GM19452 (cell line): ENCODE measurements at regions not wholly inside any gene's neighbourhood (a gene's known extent, or its start where the extent isn't known, plus 50 kb on each side); places are given as distances from the start of the nearest gene placed in this dataset.
"Not testable (repeated sequence)": the region's sequence is repeated elsewhere in the genome, so short reads cannot be mapped to it uniquely, and the experiment has no call there.

Experiments
- ATAC-seq: cut with Tn5 transposase; IDR thresholded peaks from one replicate; pipeline ENCODE4 v1.9.1; 2021; ENCODE audit not compliant: unreplicated experiment

DNA sequence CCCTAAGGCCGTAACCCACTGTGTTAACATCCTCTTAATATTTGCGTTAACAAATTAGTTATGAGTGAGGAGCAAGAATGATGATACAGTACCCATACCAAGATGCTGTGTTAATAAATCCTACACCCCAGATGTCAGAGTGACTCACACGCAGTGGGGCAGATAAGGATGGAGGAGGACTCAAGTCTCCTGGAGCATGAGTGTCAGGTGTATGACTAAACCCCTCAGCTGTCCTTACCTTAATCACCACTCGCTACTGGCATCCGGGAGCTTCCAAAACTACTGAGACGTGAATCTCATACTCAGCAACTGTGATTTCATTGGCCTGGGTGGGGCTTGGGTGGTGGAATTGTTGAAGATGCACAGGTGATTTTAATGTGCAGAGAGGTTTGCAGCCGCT, 131.3 kb upstream of the MTHFD1L start:
- no peak for ATAC-seq

DNA sequence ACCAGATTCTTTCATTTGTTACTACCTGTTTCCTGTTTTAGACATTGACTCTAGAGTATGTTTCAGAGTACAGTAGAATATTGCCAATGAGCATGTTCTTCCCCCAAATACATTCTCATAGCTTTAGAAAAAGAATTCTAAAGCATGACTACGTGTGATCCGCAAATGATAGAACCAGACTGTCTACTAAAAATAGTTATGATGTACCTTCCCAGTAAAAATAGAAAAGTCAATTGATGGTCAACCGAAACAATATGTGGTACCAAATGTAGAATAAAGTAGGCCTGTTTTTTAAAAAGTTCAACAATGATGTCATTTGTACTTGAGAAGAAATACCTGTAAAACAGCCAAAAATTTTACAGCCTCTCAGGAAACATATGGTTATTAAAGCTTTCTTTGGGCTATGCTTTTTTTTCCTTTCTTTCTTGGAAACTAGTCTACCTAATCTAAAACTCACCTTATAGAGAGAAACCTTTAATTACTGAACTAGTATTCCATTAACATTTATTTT, 130.1 kb upstream of the MTHFD1L start:
- ATAC-seq = no peak

DNA sequence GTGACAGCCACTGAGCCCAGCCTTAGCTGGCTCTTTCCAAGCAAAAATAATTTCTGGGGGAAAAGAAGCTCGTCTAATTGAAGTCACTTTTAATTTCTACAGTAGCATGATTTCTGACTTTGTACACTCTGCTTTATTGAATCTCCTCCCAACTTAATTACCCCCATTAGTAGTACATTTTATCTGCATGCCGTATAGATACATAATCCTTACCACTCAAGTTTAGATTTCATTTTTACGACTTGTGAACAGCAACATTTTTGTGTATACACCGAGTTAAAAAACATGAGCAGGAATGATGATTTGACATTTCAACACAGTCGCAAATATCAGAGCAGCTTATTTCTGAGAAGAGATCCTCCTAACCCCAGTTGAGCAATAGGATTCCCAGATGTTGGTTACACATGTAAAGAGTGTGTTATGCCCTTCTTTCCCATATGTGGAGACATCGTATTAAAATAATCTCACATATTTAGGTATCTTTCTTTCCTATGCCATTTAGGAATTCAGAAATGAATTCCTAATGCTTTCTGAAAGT, 127.3 kb upstream of the MTHFD1L start:
- no peak for ATAC-seq

DNA sequence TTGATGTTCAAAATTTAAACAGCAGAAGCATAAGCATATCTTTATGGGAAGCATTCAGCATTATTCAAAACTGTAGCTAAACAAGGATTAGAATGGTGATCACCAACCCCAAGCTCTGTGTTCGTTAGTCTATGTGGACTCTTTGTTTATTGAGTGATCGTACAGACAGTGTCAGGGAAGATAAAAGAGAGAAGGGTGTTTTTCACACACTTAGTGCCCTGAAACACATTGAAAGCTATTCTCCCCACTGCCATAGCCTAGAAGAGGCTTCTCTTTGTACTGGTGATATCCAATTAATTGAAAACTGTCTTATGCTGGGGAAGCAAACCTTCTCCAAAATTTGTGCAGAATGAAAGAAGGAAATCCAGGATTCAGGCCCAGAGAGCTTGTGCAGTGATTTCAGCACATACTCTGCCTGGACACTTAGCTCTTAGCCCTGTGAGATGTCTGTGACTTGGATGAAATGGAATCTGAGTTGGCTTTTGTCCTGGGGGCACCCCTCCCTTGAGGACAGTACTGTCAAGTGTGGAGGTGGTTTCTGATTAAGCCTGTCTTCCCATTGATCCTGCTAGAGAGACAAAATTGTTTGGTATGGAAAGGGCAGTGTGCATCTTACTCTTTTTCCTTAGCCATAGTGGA, 125.7 kb upstream of the MTHFD1L start:
- ATAC-seq = no peak

DNA sequence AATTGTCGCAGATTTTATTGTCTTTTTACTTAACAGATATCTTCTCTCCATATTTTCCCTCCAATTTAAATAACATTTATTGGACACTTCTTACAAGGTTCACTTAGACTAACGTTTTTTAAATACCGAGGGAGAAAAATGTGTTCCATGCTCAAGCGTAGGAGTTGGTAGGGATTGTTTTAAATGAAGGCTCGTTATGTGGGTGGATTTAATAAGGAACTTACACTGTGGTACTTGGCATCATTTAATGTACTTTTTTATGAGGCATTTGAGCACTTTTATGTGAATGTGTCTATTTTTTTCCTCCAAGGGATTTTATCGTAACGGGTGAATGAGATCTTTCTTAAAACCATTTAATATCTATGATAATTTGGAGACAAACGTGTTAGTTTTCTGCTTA, 125.0 kb upstream of the MTHFD1L start:
- ATAC-seq = no peak

DNA sequence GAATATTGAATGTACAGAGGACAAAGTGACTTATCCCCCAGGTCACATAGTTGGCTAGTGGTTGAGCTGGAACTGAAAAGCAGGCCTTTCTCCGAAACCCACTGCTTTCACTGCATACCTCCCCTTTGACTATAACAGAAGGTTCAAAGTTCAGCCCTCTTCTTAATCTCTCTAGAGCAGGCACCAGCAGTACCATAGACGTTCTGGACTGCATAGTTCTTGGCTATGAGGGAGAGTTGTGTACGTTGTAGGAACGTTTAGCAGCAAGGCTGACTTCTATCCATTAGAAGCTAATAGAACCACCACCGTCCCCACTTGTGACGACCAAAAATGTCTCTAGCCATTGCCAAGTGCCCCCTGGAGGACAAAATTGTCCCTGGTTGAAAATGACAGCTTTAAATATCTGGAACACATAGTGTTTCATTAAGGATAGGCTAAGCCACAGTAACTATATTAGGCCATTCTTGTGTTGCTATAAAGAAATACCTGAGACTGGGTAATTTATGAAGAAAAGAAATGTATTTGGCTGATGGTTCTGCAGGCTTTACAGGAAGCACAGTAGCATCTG, 123.8 kb upstream of the MTHFD1L start:
- ATAC-seq = no peak

DNA sequence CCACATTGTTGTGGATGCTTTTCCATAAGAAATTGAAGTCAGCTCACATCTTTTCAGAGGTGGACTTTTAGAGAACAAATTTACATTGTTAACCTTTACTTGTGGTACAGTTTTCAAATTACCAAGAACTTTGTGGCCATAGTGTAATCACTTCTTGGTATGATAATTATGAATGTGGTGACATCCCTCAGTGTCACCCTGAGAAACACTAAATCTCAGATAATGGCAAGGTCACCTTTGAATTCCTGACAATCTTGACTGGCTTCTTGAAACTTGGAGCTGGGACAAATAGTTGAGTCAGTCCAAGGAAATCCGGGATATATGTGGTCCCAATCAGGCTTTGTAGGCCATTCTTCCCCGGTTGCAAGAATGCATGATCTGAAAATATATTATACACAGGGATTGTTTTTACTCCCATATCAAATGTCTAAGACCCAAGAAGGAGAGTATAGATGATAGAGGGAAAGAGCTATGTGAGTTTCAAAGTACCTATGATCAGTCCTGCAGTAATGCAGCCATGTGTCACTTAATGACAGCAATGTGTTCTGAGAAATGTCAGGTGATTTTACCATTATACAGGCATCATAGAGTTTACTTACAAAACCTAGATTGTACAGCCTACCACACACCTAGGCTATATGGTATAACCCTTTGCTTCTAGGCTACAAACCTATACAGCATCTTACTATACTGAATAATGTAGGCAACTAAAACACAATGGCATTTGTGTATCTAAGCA, 120.8 kb upstream of the MTHFD1L start:
- ATAC-seq = no peak

DNA sequence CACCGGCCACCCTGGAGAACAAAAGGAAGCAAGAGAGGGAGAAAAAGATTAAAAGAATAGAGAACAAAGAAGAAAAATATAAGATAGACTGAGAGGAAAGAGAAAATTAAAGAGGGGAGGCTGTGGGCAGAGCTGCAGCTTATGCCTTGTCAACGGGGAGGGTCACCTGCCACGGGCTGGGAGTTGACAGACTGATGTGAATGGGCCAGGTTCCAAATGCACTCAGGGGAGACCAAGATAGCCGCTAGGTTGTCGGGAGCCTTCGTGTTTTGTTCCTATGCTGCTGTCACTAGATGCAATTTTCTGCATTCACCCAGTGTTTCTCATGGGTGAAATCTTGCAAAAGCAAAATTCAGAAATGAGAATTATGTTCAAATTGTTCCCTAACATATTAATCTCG, 119.6 kb upstream of the MTHFD1L start:
- ATAC-seq = no peak

DNA sequence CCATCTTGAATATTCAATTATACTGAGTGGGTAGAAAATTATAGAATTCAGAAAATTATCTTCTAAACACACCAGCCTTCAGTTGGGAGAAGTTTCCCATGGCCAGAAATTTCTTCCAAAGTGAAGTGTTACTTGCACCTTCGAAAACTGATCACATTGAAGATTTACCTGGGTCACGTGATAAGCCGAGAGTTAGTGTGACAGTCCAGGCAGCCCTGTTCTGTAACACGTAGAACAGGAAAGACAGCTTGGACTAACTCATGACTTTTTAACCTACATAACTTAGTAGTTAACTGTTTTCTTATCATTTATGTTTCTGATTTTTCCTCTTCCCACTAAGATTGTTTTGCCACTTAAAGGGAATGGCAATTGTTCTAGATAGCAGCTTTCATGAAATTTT, 118.3 kb upstream of the MTHFD1L start:
- no peak for ATAC-seq

DNA sequence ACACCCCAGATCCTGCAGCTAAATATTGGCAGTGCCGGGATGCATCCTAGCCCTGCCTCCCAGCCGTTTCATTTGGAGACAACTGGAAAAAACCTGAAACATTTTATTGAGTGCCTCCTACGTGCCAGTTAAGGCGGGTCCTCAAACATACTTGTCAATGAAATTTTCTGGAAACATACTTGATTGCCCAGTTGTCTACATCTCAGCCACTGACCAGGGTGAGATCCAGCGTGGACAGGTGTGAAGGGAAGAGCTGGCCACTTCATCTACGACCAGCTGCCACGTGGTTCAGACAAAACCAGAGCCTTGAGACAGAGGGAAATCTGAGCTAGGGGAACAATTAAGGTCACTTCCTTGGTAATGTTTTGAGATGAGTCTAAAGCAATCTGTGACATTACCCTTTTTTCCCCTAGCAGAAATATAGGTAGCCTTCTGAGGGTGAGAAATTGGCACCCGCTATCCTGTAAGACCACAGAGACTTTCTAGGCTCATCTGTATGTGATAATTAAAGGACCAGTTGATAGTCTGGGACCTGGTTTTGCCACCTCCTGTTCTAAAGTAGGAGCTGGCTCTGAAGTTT, 116.3 kb upstream of the MTHFD1L start:
- no peak for ATAC-seq

DNA sequence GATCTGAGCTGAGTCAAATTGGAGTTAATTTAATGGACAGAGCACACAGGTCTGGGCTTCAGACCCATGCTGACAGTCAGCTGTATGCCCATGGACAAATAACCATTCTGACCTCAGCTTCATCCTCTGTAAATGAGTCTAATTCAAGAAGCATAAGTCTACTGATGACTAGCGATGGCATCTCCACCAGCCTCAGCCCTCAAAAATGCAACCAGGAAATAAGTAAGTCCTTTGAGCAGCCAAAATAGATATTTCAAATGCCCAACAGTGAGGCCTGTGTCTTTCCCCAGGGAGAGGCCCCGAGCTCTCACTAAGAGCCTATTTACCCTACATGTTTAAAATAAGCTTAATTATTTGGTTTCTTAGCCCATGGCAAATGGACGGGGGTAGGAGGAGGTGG, 114.2 kb upstream of the MTHFD1L start:
- no peak for ATAC-seq

DNA sequence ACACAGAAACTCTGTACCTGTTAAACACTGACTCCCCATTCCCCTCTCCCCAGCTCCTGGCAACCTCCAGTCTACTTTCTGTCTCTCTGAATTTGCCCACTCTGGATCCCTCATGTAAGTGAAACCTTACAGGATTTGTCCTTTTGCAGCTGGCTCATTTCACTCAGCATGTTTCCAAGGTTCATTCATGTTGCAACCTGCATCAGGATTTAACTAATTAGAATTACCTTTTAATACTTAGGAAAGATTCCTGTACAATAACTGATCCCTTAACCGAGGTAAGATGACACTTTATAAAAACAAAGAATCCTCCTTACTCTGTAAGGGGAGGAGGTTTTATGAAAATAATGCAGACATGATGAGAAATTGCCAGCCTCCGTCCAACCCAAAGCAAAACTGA, 113.1 kb upstream of the MTHFD1L start:
- no peak for ATAC-seq

DNA sequence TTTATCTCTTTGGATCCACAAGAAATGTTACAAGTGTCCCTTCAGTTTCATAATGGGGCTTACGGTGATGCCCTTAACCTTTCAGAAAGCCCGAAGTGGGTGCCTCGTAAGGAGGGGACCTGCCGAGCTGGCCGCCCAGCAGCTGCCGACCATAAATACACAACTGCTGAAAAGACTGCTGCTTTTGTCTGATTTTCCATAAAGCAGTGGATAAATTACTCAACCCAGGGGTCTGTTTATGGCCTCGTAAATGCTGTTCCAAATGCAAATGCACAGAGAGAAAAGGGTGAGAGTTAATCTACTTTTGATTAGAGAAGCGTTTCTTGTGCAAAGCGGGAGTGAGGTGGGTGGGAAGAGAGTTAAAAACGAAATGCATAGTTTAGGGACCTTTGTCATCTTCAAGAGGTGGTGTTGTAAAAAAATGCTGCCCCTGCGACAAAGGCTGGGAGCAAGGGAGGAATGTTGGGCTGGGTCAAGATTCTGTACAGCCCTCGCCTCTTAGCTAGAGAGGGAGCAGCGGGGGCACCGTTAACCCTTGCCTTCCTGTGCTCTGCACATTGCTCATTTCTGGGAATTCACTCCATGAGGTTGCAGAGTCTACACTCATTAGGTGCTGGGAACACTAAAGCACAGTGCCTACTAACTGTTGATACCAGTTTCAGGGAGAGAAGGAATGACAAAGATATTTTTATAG, 112.0 kb upstream of the MTHFD1L start:
- no peak for ATAC-seq

DNA sequence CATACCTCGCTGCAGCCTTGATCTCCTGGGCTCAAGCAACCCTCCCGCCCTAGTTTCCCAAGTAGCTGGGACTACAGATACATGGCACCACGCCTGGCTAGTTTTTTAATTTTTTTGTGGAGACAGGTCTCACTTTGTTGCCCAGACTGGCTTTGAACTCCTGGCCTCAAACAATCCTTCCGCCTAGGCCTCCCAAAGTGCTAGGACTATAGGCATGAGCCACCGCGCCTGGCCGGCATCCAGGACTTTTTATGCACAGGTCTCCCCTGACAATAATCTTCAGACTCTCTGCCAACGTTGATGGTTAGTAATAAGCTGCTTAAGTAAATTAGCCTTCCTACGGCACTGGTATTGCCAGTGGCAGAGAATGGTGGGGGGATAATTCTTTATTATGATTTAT, 110.5 kb upstream of the MTHFD1L start:
- ATAC-seq = no peak

DNA sequence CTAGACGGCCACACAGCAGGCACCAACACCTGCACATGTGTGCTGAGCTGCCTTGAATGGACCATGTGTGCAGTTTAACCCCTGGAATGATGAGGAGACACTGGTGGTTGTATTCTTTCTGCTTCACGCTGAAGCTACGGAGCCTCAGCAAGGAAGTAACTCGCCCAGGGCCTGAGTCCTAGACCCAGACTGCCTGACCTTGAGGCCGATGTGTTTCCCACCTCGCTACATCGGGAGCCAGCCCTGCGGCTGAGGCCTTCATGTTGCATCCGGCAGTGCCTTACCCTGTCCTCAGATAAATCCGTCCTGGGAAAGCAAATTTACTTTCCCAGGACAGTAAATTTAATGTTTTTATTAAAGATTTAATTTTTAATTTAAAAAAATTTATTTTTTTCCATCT, 110.0 kb upstream of the MTHFD1L start:
- no peak for ATAC-seq

DNA sequence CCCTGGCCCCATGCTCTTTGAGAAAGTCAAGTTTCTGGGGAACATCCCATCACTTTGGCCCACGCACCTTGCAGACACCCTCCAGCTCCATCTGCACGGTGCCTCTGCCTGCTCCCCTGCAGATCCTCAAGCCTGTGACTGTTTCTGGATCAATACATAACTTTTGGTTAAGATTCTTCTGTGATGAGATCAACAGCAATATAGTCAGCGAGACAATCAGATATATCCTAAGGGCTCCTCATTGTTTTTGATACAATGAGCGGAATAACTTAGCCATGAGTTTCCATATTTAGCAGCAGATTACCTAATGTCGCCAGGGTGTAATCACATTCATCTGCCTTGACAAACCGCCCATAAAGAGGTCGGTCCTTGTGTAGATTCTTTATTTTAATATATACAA, 109.3 kb upstream of the MTHFD1L start:
- ATAC-seq = no peak

DNA sequence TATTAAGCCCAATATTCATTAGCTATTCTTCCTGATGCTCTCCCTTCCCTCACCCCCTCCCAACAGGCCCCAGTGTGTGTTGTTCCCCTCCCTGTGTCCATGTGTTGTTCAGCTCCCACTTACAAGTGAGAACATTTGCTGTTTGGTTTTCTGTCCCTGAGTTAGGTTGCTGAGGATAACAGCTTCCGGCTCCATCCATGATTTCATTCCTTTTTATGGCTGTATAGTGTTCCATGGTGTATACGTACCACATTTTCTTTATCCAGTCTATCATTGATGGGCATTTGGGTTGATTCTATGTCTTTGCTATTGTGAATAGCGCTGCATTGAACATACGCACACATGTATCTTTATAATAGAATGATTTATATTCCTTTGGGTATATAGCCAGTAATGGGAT, 107.7 kb upstream of the MTHFD1L start:
- ATAC-seq = not testable (repeated sequence)

DNA sequence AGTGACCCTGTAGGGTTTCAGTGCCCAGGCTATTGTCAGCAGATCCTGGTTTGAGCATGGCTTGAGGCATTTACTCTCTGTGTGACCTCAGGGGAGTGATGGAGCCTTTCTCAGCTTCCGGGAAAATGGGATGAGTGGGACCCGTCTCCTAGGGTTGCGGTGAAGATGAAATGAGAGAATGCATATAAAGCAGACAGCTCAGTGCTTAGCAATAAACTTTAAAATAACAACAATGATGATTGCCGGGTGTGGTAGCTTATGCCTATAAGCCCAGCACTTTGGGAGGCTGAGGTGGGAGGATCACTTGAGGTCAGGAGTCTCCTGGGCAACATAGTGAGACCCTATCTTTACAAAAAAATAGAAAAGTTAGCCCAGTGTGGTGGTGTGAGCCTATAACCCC, 106.0 kb upstream of the MTHFD1L start:
- no peak for ATAC-seq

DNA sequence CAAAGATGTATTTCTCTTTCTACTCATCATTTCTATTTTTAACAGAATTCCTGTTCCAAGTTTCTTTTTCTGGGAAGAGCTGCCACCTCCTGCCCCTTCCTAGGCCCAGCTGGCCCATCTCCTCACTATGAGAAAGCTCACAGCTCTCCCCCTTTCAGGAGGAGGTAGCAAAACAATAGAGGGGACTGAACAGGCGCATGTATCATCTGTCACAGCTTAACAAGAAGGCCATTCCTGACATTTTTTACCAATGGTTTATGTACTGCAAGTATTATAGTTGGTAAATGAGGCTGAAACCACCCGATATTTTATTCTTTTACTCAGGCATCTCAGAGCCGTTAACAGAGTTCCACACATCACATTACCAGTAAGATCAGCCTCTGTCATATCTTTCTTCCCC, 103.7 kb upstream of the MTHFD1L start:
- ATAC-seq = no peak

DNA sequence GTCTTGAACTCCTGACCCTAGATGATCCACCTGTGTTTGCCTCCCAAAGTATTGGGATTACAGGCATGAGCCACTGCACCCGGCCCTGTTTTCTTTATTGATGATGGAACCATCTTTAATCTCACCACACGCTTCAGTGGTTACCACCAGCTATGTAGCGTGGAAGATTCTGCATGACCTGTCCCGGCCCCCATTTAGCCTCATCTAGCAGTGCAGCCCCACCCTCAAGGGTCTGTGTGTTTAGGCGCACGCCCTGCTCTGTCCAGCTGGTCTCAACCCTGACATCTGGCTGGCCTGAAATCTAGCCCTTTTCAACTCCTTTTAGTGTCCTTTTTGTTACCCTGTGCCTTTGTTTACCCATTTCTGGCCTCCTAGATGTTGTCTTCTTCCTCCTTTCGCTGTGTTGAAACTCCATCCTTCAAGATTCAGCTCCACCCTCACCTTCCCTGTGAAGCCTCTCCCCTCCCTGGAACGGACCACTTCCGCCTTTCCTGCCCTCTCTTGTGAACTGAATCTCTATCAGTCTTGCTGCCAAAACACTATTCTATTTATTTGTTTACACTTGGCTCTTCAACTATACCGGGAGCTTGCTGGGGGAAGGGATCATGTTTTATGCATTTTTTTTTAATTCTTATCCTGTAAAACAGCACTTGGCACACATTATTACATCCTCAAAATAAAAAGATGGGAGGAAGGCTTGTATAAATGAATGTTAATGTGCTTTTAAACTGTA, 101.0 kb upstream of the MTHFD1L start:
- no peak for ATAC-seq
